Neural cell (in vitro differentiated cells): ENCODE measurements at regions not wholly inside any gene's neighbourhood (a gene's known extent, or its start where the extent isn't known, plus 50 kb on each side); places are given as distances from the start of the nearest gene placed in this dataset.

Experiments used
- H2AFZ ChIP-seq: fragments of 200-600, 300-800 bp; sonication (generic), shearing (Covaris generic); 2 replicates; pipeline ENCODE4 v1.6.0; 2014; ENCODE audit warnings: low read depth, mild to moderate bottlenecking, antibody characterized with exemption, low read length, moderate library complexity
- H3F3A ChIP-seq: fragments of 200-600 bp; shearing (Covaris generic); 2 replicates; pipeline ENCODE4 v1.6.1; 2016; ENCODE audit warnings: mild to moderate bottlenecking, moderate library complexity, mixed read lengths, antibody characterized with exemption, low read length; ENCODE audit not compliant: insufficient read depth, poor library complexity, severe bottlenecking
- H3K27ac ChIP-seq: fragments of 200-600, 300-800 bp; sonication (generic), shearing (Covaris generic); 2 replicates; pipeline ENCODE4 v1.5.1; 2014; ENCODE audit warnings: mild to moderate bottlenecking, low read length, moderate library complexity
- H3K27me3 ChIP-seq: fragments of 300-800, 200-600 bp; sonication (generic), shearing (Covaris generic); 2 replicates; pipeline ENCODE4 v1.6.0; 2014; ENCODE audit warnings: mild to moderate bottlenecking, low read depth, low read length, moderate library complexity; ENCODE audit not compliant: insufficient read depth
- H3K36me3 ChIP-seq: fragments of 300-800, 200-600 bp; sonication (generic), shearing (Covaris generic); 2 replicates; pipeline ENCODE4 v1.5.1; 2014; ENCODE audit warnings: mild to moderate bottlenecking, antibody characterized with exemption, low read length, moderate library complexity; ENCODE audit not compliant: insufficient read depth
- H3K4me2 ChIP-seq: fragments of 300-800, 200-600 bp; sonication (generic), shearing (Covaris generic); 2 replicates; pipeline ENCODE4 v1.6.0; 2014; ENCODE audit warnings: mild to moderate bottlenecking, low read length
- H3K4me3 ChIP-seq: fragments of 300-800, 200-600 bp; sonication (generic), shearing (Covaris generic); 2 replicates; pipeline ENCODE4 v1.5.1; 2014; ENCODE audit warnings: mild to moderate bottlenecking, low read length, moderate library complexity
- H3K79me2 ChIP-seq: fragments of 200-600 bp; shearing (Covaris generic); replicated peaks from 2 replicates; pipeline ENCODE4 v1.6.0; 2014; ENCODE audit warnings: mild to moderate bottlenecking, low read length, moderate library complexity; ENCODE audit not compliant: insufficient read depth
- H3K9ac ChIP-seq: fragments of 300-800, 200-600 bp; sonication (generic), shearing (Covaris generic); 2 replicates; pipeline ENCODE4 v1.6.1; 2016; ENCODE audit warnings: mild to moderate bottlenecking, low read length, mixed read lengths
- H3K9me2 ChIP-seq: fragments of 200-600 bp; shearing (Covaris generic); 2 replicates; pipeline ENCODE4 v1.6.1; 2016; ENCODE audit warnings: mild to moderate bottlenecking, low read length, mixed read lengths; ENCODE audit not compliant: insufficient read depth
- H3K9me3 ChIP-seq: fragments of 200-600, 300-800 bp; sonication (generic), shearing (Covaris generic); 2 replicates; pipeline ENCODE4 v1.6.1; 2016; ENCODE audit warnings: mild to moderate bottlenecking, mixed run types, low read length, moderate library complexity, mixed read lengths
- H4K20me1 ChIP-seq: fragments of 200-600 bp; shearing (Covaris generic); 2 replicates; pipeline ENCODE4 v1.6.1; 2016; ENCODE audit warnings: mild to moderate bottlenecking, mixed run types; ENCODE audit not compliant: insufficient read depth
- CTCF ChIP-seq: fragments of 450-650 bp; IDR thresholded peaks from 2 replicates; pipeline ENCODE4 v1.5.1; 2014; ENCODE audit warnings: antibody characterized with exemption, mild to moderate bottlenecking, moderate library complexity; ENCODE audit not compliant: poor library complexity, severe bottlenecking
- EP300 ChIP-seq: fragments of 450-650 bp; conservative IDR thresholded peaks from 2 replicates; pipeline ENCODE4 v1.6.1; 2014; ENCODE audit warnings: antibody characterized with exemption, mild to moderate bottlenecking, moderate library complexity; ENCODE audit not compliant: poor library complexity, severe bottlenecking
- EZH2 ChIP-seq: fragments of 200-600, 300-800 bp; shearing (Covaris generic), sonication (generic); IDR thresholded peaks from 2 replicates; pipeline ENCODE4 v1.6.1; 2014; ENCODE audit warnings: antibody characterized with exemption, low read length, borderline replicate concordance, mild to moderate bottlenecking; ENCODE audit not compliant: insufficient read depth, poor library complexity, severe bottlenecking
- MXI1 ChIP-seq: fragments of 450-650 bp; conservative IDR thresholded peaks from 2 replicates; pipeline ENCODE4 v1.6.1; 2014; ENCODE audit warnings: antibody characterized with exemption, mild to moderate bottlenecking; ENCODE audit not compliant: poor library complexity, severe bottlenecking
- POLR2AphosphoS5 ChIP-seq: IDR thresholded peaks from 2 replicates; pipeline ENCODE4 v1.6.1; 2012
- RAD21 ChIP-seq: fragments of 450-650 bp; conservative IDR thresholded peaks from 2 replicates; pipeline ENCODE4 v1.6.1; 2014; ENCODE audit warnings: antibody characterized with exemption, mild to moderate bottlenecking, moderate library complexity
- REST ChIP-seq: IDR thresholded peaks from 2 replicates; pipeline ENCODE4 v1.6.1; 2012; ENCODE audit warnings: borderline replicate concordance
- SMC3 ChIP-seq: fragments of 450-650 bp; conservative IDR thresholded peaks from 2 replicates; pipeline ENCODE4 v1.6.1; 2014; ENCODE audit warnings: antibody characterized with exemption, mild to moderate bottlenecking, moderate library complexity; ENCODE audit not compliant: poor library complexity
- TAF1 ChIP-seq: IDR thresholded peaks from 2 replicates; pipeline ENCODE4 v1.6.1; 2012; ENCODE audit warnings: low read depth

- no peaks in the 10 kb centered on the region for H4K20me1 ChIP-seq
- no peaks in the 10 kb centered on the region for H3K9me2 ChIP-seq
- no peaks in the 10 kb centered on the region for H3K27me3 ChIP-seq
- no peak overlapping the region for H3K4me3 ChIP-seq
- H3K9me3 ChIP-seq: no peaks in the 10 kb centered on the region
- no peaks in the 10 kb centered on the region for H3K79me2 ChIP-seq
- TF ChIP-seq MXI1 (no peak), EP300 (no peak), RAD21 (no peak), REST (no peak), EZH2 (no peak), CTCF (no peak), TAF1 (no peak), SMC3 (no peak), POLR2AphosphoS5 (no peak)
- no peak overlapping the region for H3K9ac ChIP-seq
- H3K27ac ChIP-seq: no peak overlapping the region
- no peak overlapping the region for H2AFZ ChIP-seq
- H3F3A ChIP-seq: no peaks in the 10 kb centered on the region
- H3K4me2 ChIP-seq: no peak overlapping the region
- no peaks in the 10 kb centered on the region for H3K36me3 ChIP-seq
Measured at GRCh38 chr2:128691526-128691925, 372.9 kb upstream of the HS6ST1 start.

- no peaks in the 10 kb centered on the region for H3F3A ChIP-seq
- TF ChIP-seq REST (no peak), POLR2AphosphoS5 (no peak), RAD21 (no peak)
- H3K9me2 ChIP-seq: no peaks in the 10 kb centered on the region
- H3K27me3 ChIP-seq: no peaks in the 10 kb centered on the region
- H2AFZ ChIP-seq: no peak overlapping the region
- no peaks in the 10 kb centered on the region for H4K20me1 ChIP-seq
- H3K9me3 ChIP-seq: no peaks in the 10 kb centered on the region
- H3K36me3 ChIP-seq: no peaks in the 10 kb centered on the region
- no peaks in the 10 kb centered on the region for H3K79me2 ChIP-seq
- H3K27ac ChIP-seq: no peak overlapping the region
- H3K9ac ChIP-seq: no peak overlapping the region
- no peak overlapping the region for H3K4me3 ChIP-seq
- no peak overlapping the region for H3K4me2 ChIP-seq
Measured at GRCh38 chr2:128692895-128693742, 374.5 kb upstream of the HS6ST1 start.
